GM18867 (cell line): ENCODE measurements at regions not wholly inside any gene's neighbourhood (a gene's known extent, or its start where the extent isn't known, plus 50 kb on each side); places are given as distances from the start of the nearest gene placed in this dataset.

Experiments
- ATAC-seq: cut with Tn5 transposase; IDR thresholded peaks from one replicate; pipeline ENCODE4 v1.9.1; 2021; ENCODE audit warnings: mild to moderate bottlenecking, moderate library complexity; ENCODE audit not compliant: unreplicated experiment

- no peak for ATAC-seq
Observed at GRCh38 chr3:30069056-30069455, 537.3 kb upstream of the TGFBR2 start.

- ATAC-seq: no peak
Observed at GRCh38 chr3:30073040-30073439, 533.4 kb upstream of the TGFBR2 start.

GRCh38 chr3:30073622-30074021, 532.8 kb upstream of the TGFBR2 start:
- no peak for ATAC-seq

GRCh38 chr3:30075514-30075913, 530.9 kb upstream of the TGFBR2 start:
- no peak for ATAC-seq

- ATAC-seq: no peak
Observed at GRCh38 chr3:30076899-30077298, 529.5 kb upstream of the TGFBR2 start.

- ATAC-seq: no peak
Observed at GRCh38 chr3:30077746-30078145, 528.7 kb upstream of the TGFBR2 start.

GRCh38 chr3:30078736-30079135, 527.7 kb upstream of the TGFBR2 start:
- ATAC-seq: no peak

- no peak for ATAC-seq
Observed at GRCh38 chr3:30081904-30082303, 524.5 kb upstream of the TGFBR2 start.

- ATAC-seq: no peak
Observed at GRCh38 chr3:30082652-30083051, 523.7 kb upstream of the TGFBR2 start.

- no peak for ATAC-seq
Observed at GRCh38 chr3:30083315-30083714, 523.1 kb upstream of the TGFBR2 start.

- no peak for ATAC-seq
Observed at GRCh38 chr3:30084316-30084715, 522.1 kb upstream of the TGFBR2 start.

GRCh38 chr3:30084971-30085403, 521.4 kb upstream of the TGFBR2 start:
- no peak for ATAC-seq

- ATAC-seq: no peak
Observed at GRCh38 chr3:30085486-30085885, 520.9 kb upstream of the TGFBR2 start.

GRCh38 chr3:30091686-30092085, 514.7 kb upstream of the TGFBR2 start:
- no peak for ATAC-seq

GRCh38 chr3:30097022-30097650, 509.3 kb upstream of the TGFBR2 start:
- ATAC-seq: no peak

- no peak for ATAC-seq
Observed at GRCh38 chr3:30098243-30098642, 508.2 kb upstream of the TGFBR2 start.

GRCh38 chr3:30098653-30099455, 507.5 kb upstream of the TGFBR2 start:
- no peak for ATAC-seq

GRCh38 chr3:30102356-30102755, 504.0 kb upstream of the TGFBR2 start:
- no peak for ATAC-seq

- no peak for ATAC-seq
Observed at GRCh38 chr3:30103186-30103585, 503.2 kb upstream of the TGFBR2 start.

- no peak for ATAC-seq
Observed at GRCh38 chr3:30107531-30107930, 498.9 kb upstream of the TGFBR2 start.

GRCh38 chr3:30112411-30112810, 494.0 kb upstream of the TGFBR2 start:
- ATAC-seq: no peak

- no peak for ATAC-seq
Observed at GRCh38 chr3:30112902-30113484, 493.4 kb upstream of the TGFBR2 start.
